Stimulated activated memory B cell treated with anti-CD40 and anti-IgM and Interleukin-4, amounts not matched to agents 10 μg/mL and 1 μg/mL and 100 μg/mL, for 72 hours (primary cell): ENCODE measurements at regions not wholly inside any gene's neighbourhood (a gene's known extent, or its start where the extent isn't known, plus 50 kb on each side); places are given as distances from the start of the nearest gene placed in this dataset.
"Not testable (repeated sequence)": the region's sequence is repeated elsewhere in the genome, so short reads cannot be mapped to it uniquely, and the experiment has no call there.

Source experiments
- ATAC-seq: fragments of 150-1000 bp; cut with Tn5 transposase; 2 replicates; pipeline ENCODE4 v1.10.0; 2021
- H3K27ac Mint-ChIP-seq: one replicate; pipeline ENCODE4 v1.8.0; 2022; ENCODE audit warnings: mild to moderate bottlenecking, mixed read lengths
- H3K27me3 Mint-ChIP-seq: one replicate; pipeline ENCODE4 v1.8.0; 2022; ENCODE audit warnings: mixed read lengths
- H3K36me3 Mint-ChIP-seq: one replicate; pipeline ENCODE4 v1.8.0; 2022; ENCODE audit warnings: mixed read lengths
- H3K4me1 Mint-ChIP-seq: one replicate; pipeline ENCODE4 v1.8.0; 2022; ENCODE audit warnings: mixed read lengths
- H3K4me3 Mint-ChIP-seq: one replicate; pipeline ENCODE4 v1.8.0; 2022; ENCODE audit warnings: mild to moderate bottlenecking, moderate library complexity, mixed read lengths
- H3K9me3 Mint-ChIP-seq: one replicate; pipeline ENCODE4 v1.8.0; 2022; ENCODE audit warnings: mixed read lengths

DNA sequence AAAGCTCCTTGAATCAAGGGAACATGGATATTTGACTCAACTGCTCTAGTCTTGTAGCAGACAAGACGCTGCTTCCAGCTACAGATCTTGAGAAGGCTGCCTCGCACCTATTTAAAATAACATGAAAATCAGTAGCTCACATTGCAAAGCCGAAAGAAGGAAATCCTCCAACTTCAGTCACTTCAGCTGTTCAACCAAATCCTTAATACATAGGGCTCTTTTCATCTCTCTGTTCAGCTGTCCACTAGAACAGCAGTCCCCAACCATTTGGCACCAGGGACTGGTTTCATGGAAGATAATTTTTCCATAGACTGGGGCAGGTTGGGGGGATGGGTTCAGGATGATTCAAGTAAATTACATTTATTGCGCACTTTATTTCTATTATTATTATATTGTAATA is 1116.0 kb upstream of the TMEM132C start:
- no peak overlapping the region for H3K27ac Mint-ChIP-seq
- no peak overlapping the region for H3K4me3 Mint-ChIP-seq
- H3K36me3 Mint-ChIP-seq = no peaks in the 10 kb centered on the region
- no peaks in the 10 kb centered on the region for H3K4me1 Mint-ChIP-seq
- no peak for ATAC-seq
- no peaks in the 10 kb centered on the region for H3K9me3 Mint-ChIP-seq
- H3K27me3 Mint-ChIP-seq = peaks cover 8% of the 10 kb centered on the region

DNA sequence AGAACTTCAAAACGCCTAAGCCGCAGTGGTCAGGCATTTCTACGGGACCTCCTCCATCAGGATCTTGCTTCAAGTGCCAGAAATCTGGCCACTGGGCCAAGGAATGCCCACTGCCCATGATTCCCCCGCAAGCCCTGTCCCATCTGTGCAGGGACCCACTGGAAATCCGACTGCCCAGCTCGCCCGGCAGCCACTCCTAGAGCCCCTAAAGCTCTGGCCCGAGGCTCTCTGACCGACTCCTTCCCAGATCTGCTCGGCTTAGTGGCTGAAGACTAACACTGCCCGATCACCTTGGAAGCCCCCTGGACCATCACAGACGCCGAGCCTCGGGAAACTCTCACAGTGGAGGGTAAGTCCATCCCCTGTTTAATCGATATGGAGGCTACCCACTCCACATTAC is 1113.0 kb upstream of the TMEM132C start:
- ATAC-seq = no peak
- Mint-ChIP-seq H3K4me1 (no peaks in the 10 kb centered on the region), H3K9me3 (no peaks in the 10 kb centered on the region), H3K27ac (no peak overlapping the region), H3K36me3 (no peaks in the 10 kb centered on the region), H3K4me3 (no peak overlapping the region), H3K27me3 (no peaks in the 10 kb centered on the region)

DNA sequence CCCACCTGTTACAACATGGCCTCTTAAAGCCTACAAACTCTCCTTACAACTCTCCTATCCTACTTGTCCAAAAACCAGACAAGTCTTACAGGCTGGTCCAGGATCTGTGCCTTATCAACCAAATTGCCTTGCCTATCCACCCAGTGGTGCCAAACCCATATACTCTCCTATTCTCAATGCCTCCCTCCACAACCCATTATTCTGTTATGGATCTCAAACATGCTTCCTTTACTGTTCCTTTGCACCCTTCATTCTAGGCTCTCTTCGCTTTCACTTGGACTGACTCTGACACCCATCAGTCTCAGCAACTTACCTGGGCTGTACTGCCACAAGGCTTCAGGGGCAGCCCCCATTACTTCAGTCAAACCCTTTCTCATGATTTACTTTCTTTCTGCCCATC is 1112.1 kb upstream of the TMEM132C start:
- H3K9me3 Mint-ChIP-seq, ATAC-seq, H3K4me3 Mint-ChIP-seq, H3K27ac Mint-ChIP-seq, H3K36me3 Mint-ChIP-seq, H3K27me3 Mint-ChIP-seq, H3K4me1 Mint-ChIP-seq: not testable (repeated sequence)

DNA sequence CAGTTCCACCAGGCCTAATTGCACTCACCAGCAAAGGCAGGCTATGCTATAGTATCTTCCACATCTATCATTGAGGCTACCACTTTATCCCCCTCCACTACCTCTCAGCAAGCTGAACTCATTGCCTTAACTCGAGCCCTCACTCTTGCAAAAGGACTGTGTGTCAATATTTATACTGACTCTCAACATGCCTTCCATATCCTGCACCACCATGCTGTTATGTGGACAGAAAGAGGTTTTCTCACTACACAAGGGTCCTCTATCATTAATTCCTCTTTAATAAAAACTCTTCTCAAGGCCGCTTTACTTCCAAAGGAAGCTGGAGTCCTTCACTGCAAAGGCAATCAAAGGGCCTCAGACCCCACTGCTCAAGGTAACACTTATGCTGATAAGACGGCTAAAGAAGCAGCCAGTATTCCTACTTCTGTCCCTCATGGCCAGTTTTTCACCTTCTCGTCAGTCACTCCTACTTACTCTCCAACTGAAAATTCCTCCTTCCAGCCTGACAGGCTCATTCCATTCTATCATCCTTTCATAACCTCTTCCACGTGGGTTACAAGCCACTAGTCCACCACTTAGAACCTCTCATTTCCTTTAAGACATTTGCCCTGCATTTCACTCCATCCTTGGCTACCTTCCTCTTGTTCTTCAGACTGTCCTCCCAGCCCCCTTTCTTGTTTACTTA is 1110.9 kb upstream of the TMEM132C start:
- not testable (repeated sequence) for H3K36me3 Mint-ChIP-seq, H3K9me3 Mint-ChIP-seq, ATAC-seq, H3K27ac Mint-ChIP-seq, H3K4me1 Mint-ChIP-seq, H3K27me3 Mint-ChIP-seq, H3K4me3 Mint-ChIP-seq

DNA sequence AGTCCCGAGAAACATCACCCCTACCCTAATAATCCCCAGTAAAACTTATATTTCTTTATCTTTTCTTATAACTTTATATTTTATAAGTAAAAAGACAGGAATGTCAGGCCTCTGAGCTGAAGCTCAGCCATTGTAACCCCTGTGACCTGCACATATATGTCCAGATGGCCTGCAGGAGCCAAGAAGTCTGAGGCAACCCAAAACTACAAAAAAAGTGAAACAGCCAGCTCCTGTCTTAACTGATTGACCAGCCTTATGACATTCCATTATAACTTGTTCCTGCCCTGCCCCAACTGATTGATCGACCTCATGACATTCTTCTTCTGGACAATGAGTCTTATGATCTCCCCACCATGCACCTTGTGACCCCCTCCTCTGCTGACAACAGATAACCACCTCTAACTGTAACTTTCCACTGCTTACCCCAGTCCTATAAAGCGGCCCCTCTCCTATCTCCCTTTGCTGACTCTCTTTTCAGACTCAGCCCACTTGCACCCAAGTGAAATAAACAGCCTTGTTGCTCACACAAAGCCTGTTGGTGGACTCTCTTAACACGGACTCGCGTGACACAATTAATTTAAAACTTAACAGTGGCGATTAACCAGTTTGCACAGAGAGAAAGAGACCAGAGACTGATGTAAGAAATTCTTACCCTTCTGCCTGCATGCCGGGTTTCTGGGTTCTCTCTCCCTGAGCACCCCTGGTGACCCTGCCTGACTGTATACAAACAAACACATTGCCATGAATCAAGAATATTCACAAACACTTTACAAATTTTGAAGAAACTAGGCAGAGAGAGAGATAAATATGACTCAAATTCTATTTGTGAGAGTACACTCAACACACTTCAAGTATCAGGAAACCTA is 1109.2 kb upstream of the TMEM132C start:
- not testable (repeated sequence) for H3K4me3 Mint-ChIP-seq, H3K27ac Mint-ChIP-seq, ATAC-seq, H3K27me3 Mint-ChIP-seq, H3K4me1 Mint-ChIP-seq, H3K9me3 Mint-ChIP-seq, H3K36me3 Mint-ChIP-seq

DNA sequence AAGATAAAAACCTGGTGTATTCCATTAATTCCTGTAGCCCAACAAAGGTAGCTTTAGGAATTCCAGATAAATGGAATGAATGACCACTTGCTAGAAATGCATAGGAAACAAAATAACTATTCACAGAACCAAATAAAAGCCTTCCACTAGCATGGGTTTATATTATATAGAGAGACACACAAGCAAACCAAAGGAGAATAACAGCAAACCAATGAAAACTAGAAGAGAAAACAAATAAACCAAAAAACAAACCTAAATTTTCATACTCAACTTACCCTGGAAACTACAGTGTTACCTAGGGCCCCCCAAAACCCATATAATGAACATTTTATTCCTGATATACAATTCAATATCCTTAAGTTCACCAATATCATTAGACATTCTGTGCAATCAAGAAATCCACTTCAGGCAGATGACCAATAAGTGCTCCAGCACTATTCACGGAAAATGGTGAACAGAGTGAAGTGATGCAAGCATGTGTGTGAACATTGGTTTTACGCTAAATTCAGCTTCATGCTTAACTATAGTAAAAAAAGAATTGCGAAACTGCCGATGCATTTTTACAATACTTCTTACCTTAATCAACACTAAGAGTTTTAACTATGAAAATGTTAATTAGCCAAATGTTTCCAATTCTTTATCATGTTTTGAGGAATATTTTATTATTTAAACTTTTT is 1108.4 kb upstream of the TMEM132C start:
- H3K36me3 Mint-ChIP-seq = no peaks in the 10 kb centered on the region
- ATAC-seq = no peak
- no peak overlapping the region for H3K27ac Mint-ChIP-seq
- H3K4me3 Mint-ChIP-seq = no peak overlapping the region
- no peaks in the 10 kb centered on the region for H3K27me3 Mint-ChIP-seq
- H3K9me3 Mint-ChIP-seq = no peaks in the 10 kb centered on the region
- no peaks in the 10 kb centered on the region for H3K4me1 Mint-ChIP-seq

DNA sequence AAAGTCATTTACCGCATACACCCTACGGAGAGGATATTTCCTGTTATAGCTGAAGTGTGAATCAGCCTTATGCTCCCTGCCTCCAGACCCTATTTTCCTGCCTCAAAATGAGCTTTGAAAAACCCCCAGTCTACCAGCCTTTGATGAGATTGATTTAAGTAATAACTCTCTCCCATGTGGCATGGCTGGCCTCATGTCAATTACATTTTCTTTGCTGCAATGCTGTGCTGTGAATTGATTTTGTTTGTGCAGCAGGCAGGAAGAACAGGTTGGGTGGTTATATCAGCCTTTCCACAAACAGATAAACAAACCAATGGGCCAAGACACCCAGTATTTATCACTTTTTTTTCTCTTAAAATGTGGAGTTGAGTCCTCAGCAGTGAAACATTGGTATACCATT is 1105.5 kb upstream of the TMEM132C start:
- peaks cover 14% of the 10 kb centered on the region for H3K27me3 Mint-ChIP-seq
- no peak overlapping the region for H3K4me3 Mint-ChIP-seq
- no peak overlapping the region for H3K27ac Mint-ChIP-seq
- no peaks in the 10 kb centered on the region for H3K9me3 Mint-ChIP-seq
- no peak for ATAC-seq
- no peaks in the 10 kb centered on the region for H3K4me1 Mint-ChIP-seq
- no peaks in the 10 kb centered on the region for H3K36me3 Mint-ChIP-seq

DNA sequence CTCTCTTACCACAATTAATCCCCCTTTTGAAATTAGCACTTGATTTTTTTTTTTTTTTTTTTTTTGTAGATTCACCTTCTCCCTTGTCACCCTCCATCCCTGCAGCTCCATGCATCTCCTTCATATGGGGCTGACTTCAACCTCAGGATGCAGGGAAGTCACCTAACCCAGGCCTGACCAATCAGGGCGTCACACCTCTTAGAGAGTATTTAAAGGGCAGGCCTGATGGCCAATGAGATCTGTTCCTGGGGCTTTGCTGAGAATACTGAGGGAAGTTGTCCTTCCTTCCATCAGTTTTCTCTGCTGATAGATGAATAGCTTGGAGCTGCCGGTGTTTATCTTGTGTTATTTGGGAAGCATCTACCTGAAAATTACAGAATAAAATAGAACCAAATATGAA is 1104.7 kb upstream of the TMEM132C start:
- Mint-ChIP-seq H3K27ac (no peak overlapping the region), H3K4me1 (no peaks in the 10 kb centered on the region), H3K36me3 (no peaks in the 10 kb centered on the region), H3K4me3 (no peak overlapping the region), H3K9me3 (no peaks in the 10 kb centered on the region), H3K27me3 (peaks cover 14% of the 10 kb centered on the region)
- no peak for ATAC-seq

DNA sequence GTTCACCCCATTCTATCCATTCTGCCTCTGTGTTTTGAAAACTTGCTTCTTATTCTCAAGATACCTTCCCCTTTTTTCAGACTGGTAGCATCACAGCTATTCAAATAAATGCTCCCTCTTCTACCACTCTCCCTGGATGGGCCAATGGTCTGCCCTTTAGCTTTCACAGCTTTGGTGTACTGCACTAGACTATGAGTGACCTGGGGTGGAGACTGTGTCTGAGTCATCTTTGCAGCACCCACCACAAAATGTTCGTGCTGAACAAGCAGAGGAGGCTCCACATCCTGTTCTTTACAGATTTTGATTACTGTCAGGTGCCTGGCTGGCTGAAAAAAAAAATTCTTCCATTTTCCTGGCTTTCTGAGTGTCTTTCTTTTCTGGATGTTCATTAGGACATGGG is 1104.1 kb upstream of the TMEM132C start:
- H3K27ac Mint-ChIP-seq = no peak overlapping the region
- no peaks in the 10 kb centered on the region for H3K4me1 Mint-ChIP-seq
- H3K4me3 Mint-ChIP-seq = no peak overlapping the region
- no peaks in the 10 kb centered on the region for H3K36me3 Mint-ChIP-seq
- no peaks in the 10 kb centered on the region for H3K9me3 Mint-ChIP-seq
- peaks cover 14% of the 10 kb centered on the region for H3K27me3 Mint-ChIP-seq
- no peak for ATAC-seq

DNA sequence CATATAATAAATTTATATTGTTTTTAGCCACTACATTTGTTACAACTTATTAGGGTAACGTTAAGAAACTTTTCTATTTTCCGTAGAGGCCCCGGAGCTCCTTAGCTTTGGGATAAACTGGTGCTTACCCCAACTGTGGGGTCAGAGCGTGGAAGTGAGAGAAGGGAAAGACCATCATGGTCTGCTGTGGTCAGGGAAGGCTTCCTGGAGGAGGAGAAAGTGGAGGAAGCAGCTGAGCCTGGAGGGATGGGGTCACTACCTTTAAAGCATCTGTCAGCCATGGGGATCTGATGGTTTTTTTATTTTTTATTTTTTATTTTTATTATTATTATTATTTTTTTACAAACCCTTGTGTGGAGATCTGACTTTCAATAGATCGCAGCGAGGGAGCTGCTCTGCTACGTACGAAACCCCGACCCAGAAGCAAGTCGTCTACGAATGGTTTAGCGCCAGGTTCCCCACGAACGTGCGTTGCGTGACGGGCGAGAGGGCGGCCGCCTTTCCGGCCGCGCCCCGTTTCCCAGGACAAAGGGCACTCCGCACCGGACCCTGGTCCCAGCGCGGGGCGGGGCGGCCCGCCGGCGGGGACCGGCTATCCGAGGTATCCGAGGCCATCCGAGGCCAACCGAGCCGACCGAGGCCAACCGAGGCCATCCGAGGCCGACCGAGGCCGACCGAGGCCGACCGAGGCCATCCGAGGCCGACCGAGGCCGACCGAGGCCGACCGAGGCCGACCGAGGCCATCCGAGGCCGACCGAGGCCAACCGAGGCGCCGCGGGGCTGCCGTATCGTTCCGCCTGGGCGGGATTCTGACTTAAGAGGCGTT is 1101.2 kb upstream of the TMEM132C start:
- H3K27me3 Mint-ChIP-seq = peaks cover 20% of the 10 kb centered on the region
- peak; percentile 81 for ATAC-seq
- H3K9me3 Mint-ChIP-seq = peaks cover 6% of the 10 kb centered on the region
- no peaks in the 10 kb centered on the region for H3K36me3 Mint-ChIP-seq
- no peak overlapping the region for H3K27ac Mint-ChIP-seq
- peak overlapping the region; percentile 64 for H3K4me3 Mint-ChIP-seq
- H3K4me1 Mint-ChIP-seq = no peaks in the 10 kb centered on the region

DNA sequence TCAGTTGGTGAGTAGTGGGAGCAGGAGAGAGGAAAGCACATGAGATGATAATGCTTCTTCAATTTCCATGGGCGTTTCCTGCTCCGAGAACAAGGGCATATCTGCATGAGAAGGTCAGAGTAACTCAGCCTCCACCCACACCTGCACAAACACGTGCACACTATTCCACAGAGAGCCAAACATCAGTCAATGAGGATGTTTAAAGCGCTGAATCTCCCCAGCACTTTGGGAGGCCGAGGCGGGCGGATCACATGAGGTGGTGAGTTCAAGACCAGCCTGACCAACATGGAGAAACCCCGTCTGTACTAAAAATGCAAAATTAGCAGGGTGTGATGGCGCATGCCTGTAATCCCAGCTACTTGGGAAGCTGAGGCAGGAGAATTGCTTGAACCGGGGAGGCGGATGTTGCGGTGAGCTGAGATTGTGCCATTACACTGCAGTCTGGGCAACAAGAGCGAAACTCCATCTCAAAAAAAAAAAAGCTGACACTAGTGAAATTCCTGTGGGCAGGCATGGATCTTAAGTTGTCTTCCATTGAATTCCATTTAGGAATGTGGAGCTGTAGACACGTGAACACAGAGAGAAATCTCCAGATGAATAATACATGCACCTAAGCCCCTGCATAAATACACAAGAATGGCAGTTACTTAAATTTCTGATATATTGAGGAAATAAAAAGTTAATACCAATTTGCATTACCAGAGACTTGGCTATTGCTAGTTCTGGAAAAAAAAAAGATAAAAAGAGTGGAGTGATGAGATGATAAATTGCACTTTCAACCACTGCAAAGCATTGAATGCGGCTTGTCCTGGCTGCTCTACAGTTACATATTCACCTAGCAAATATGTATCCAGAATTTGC is 1097.4 kb upstream of the TMEM132C start:
- peaks cover 12% of the 10 kb centered on the region for H3K9me3 Mint-ChIP-seq
- H3K4me1 Mint-ChIP-seq = no peaks in the 10 kb centered on the region
- no peaks in the 10 kb centered on the region for H3K36me3 Mint-ChIP-seq
- H3K27me3 Mint-ChIP-seq = peaks cover 20% of the 10 kb centered on the region
- no peak overlapping the region for H3K4me3 Mint-ChIP-seq
- ATAC-seq = no peak
- H3K27ac Mint-ChIP-seq = no peak overlapping the region

DNA sequence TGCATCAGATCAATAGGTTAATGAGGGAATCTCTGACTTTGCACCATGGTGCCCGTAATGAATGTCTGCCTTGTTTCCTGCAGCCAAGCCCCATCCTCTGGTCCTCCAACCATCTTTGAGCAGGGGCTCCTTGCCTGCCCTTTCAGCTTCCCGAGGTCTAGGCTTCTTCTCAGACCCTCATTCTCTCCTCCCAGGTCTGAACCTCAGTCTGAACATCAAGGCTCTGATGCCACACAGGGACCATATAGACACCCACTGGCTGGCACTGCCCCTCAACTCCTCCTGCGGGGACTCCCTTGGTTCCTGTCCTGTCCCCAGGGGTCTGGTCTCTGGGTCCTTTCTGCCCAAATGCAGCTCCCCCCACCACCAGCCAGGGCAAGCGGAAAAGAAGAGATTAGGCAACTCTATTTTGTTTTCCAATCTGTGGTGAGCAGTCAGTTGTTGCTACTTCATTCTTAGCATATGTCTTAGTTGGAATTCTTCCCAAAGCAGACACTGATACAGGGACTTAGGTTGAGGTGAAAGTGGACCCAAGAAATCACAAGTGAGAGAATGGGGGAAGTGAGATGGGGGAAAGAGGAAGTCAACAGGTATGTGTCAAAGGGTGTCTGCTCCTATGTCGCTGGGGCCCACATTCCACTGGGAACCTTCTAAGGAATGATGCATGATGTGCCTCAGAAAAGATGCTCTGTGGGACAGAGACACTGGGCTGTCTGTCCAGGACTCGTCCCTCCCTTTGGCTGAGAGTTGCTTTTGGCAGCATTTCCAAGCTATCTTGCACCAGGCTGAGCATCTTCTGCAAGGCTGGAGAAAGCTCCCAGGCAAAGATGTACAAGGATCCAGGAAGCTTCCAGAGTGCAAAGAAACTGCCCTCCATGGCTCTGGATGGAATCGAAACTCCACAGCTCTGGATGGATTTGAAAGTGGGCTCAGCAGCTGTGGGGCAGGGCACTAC is 1096.5 kb upstream of the TMEM132C start:
- Mint-ChIP-seq H3K36me3 (no peaks in the 10 kb centered on the region), H3K27me3 (peaks cover 11% of the 10 kb centered on the region), H3K4me3 (no peak overlapping the region), H3K27ac (no peak overlapping the region), H3K9me3 (peaks cover 14% of the 10 kb centered on the region), H3K4me1 (no peaks in the 10 kb centered on the region)
- ATAC-seq = no peak

DNA sequence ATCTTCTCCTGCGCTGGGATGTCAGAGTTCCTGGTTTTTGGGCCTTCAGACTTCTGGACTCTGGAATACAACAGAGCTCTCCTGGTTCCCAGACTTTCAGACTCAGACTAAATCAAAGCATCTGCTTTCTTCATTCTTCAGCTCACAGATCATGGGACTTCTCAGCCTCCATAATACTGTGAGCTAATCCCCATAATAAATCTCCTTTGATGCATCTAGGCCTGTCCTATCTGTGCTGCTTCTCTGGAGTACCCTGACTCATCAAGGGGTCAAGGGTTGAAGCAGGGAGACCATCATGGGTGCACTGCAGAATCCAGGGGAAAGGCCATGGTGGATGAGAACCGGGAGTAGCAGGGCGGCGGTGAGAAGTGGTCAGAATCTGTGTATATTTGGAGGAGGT is 1094.1 kb upstream of the TMEM132C start:
- H3K36me3 Mint-ChIP-seq = no peaks in the 10 kb centered on the region
- H3K9me3 Mint-ChIP-seq = peaks cover 18% of the 10 kb centered on the region
- H3K27ac Mint-ChIP-seq = no peak overlapping the region
- peaks cover 7% of the 10 kb centered on the region for H3K27me3 Mint-ChIP-seq
- no peaks in the 10 kb centered on the region for H3K4me1 Mint-ChIP-seq
- no peak for ATAC-seq
- no peak overlapping the region for H3K4me3 Mint-ChIP-seq
